ENCODE measurements at regions not wholly inside any gene's neighbourhood (a gene's known extent, or its start where the extent isn't known, plus 50 kb on each side); places are given as distances from the start of the nearest gene placed in this dataset.

GRCh38 chr20:40322941-40323340 lies 366.1 kb downstream of the MAFB start (continued):
- TF ChIP-seq CTBP2 (IDR thresholded peaks at IDR 0.05; ENCODE audit: borderline replicate concordance, insufficient read depth, insufficient read length, low read length) = no peak
- no peak for TF ChIP-seq POLR2A (IDR thresholded peaks at IDR 0.05; ENCODE audit: control extremely low read depth in 1 of 2, low read depth in 2 of 2, low read length in 2 of 2)
- TF ChIP-seq FOSL1 (IDR thresholded peaks at IDR 0.05; ENCODE audit: insufficient read depth, low read depth, low read length) = no peak
- no peak for TF ChIP-seq ATF3 (IDR thresholded peaks at IDR 0.05; ENCODE audit: insufficient read depth, low read depth, low read length)
- no peak for TF ChIP-seq RXRA (IDR thresholded peaks at IDR 0.05; ENCODE audit: insufficient read depth, low read depth, low read length)
- TF ChIP-seq GTF2F1 (IDR thresholded peaks at IDR 0.05; ENCODE audit: borderline replicate concordance, low read depth, low read length) = no peak
- no peak for TF ChIP-seq ASH2L (IDR thresholded peaks at IDR 0.05; ENCODE audit: low read length)
- no peak for TF ChIP-seq TCF12 (IDR thresholded peaks at IDR 0.05; ENCODE audit: low read depth, low read length)
- TF ChIP-seq EGR1 (IDR thresholded peaks at IDR 0.05; ENCODE audit: borderline replicate concordance, low read depth, low read length) = no peak
